GM19463 (cell line): ENCODE measurements at regions not wholly inside any gene's neighbourhood (a gene's known extent, or its start where the extent isn't known, plus 50 kb on each side); places are given as distances from the start of the nearest gene placed in this dataset.
"Not testable (repeated sequence)": the region's sequence is repeated elsewhere in the genome, so short reads cannot be mapped to it uniquely, and the experiment has no call there.

Experiments
- ATAC-seq: cut with Tn5 transposase; IDR thresholded peaks from one replicate; pipeline ENCODE4 v1.9.1; 2021; ENCODE audit warnings: mild to moderate bottlenecking, moderate library complexity; ENCODE audit not compliant: unreplicated experiment

GRCh38 chr13:50539791-50540530, 303.5 kb downstream of the DLEU7 start:
- ATAC-seq: no peak

- ATAC-seq: no peak
Observed at GRCh38 chr13:50543141-50543540, 300.4 kb downstream of the DLEU7 start.

GRCh38 chr13:50543782-50544181, 299.7 kb downstream of the DLEU7 start:
- no peak for ATAC-seq

- no peak for ATAC-seq
Observed at GRCh38 chr13:50544211-50544610, 299.3 kb downstream of the DLEU7 start.

- not testable (repeated sequence) for ATAC-seq
Observed at GRCh38 chr13:50547175-50547574, 296.3 kb downstream of the DLEU7 start.

- no peak for ATAC-seq
Observed at GRCh38 chr13:50548586-50548985, 294.9 kb downstream of the DLEU7 start.

GRCh38 chr13:50549221-50549942, 294.1 kb downstream of the DLEU7 start:
- ATAC-seq: no peak

- ATAC-seq: no peak
Observed at GRCh38 chr13:50550151-50550550, 293.3 kb downstream of the DLEU7 start.

- no peak for ATAC-seq
Observed at GRCh38 chr13:50552424-50552966, 291.0 kb downstream of the DLEU7 start.

- ATAC-seq: no peak
Observed at GRCh38 chr13:50561739-50562138, 281.8 kb downstream of the DLEU7 start.

- no peak for ATAC-seq
Observed at GRCh38 chr13:50566646-50567045, 276.8 kb downstream of the DLEU7 start.

- ATAC-seq: no peak
Observed at GRCh38 chr13:50572129-50572528, 271.4 kb downstream of the DLEU7 start.

- ATAC-seq: no peak
Observed at GRCh38 chr13:50573066-50573465, 270.4 kb downstream of the DLEU7 start.

GRCh38 chr13:50574731-50575130, 268.8 kb downstream of the DLEU7 start:
- ATAC-seq: no peak

GRCh38 chr13:50575138-50575537, 268.4 kb downstream of the DLEU7 start:
- no peak for ATAC-seq

- ATAC-seq: no peak
Observed at GRCh38 chr13:50576156-50576555, 267.3 kb downstream of the DLEU7 start.

- no peak for ATAC-seq
Observed at GRCh38 chr13:50577806-50578205, 265.7 kb downstream of the DLEU7 start.

GRCh38 chr13:50580684-50581305, 262.7 kb downstream of the DLEU7 start:
- no peak for ATAC-seq

- ATAC-seq: no peak
Observed at GRCh38 chr13:50581586-50582196, 261.8 kb downstream of the DLEU7 start.

GRCh38 chr13:50584856-50585580, 258.5 kb downstream of the DLEU7 start:
- no peak for ATAC-seq
